Lower lobe of right lung (tissue), 2 donors: ENCODE measurements at regions not wholly inside any gene's neighbourhood (a gene's known extent, or its start where the extent isn't known, plus 50 kb on each side); places are given as distances from the start of the nearest gene placed in this dataset.

Experiments
- ATAC-seq, 2 donors: fragments of 200-7000 bp; cut with Tn5 transposase; one replicate each; pipeline ENCODE4 v1.9.1; 2020 to 2022; ENCODE audit warnings: mild to moderate bottlenecking in 2 of 2, moderate library complexity in 2 of 2
- DNase-seq: peaks from one replicate; pipeline ENCODE4 v3.0.0-alpha.2; 2020
- H3K27ac ChIP-seq: fragments of 200-600 bp; one replicate; pipeline ENCODE4 v1.8.0; 2022
- H3K27me3 ChIP-seq: fragments of 200-600 bp; one replicate; pipeline ENCODE4 v1.8.0; 2022; ENCODE audit warnings: low read depth
- H3K36me3 ChIP-seq: fragments of 200-600 bp; one replicate; pipeline ENCODE4 v1.8.0; 2022; ENCODE audit warnings: mild to moderate bottlenecking
- H3K4me1 ChIP-seq: fragments of 200-600 bp; one replicate; pipeline ENCODE4 v1.8.0; 2022
- H3K4me3 ChIP-seq: fragments of 200-600 bp; one replicate; pipeline ENCODE4 v1.8.0; 2022; ENCODE audit warnings: mild to moderate bottlenecking
- H3K9me3 ChIP-seq: fragments of 200-600 bp; one replicate; pipeline ENCODE4 v1.8.0; 2022
- intact Hi-C: fragments of 100-400 bp; cut with DNase I; formaldehyde crosslinking; loops from one replicate; pipeline ENCODE4 v1.11.0; 2022
- TF ChIP-seq, protein P1 (sequence below): fragments of 200-600 bp; IDR thresholded peaks from one replicate; pipeline ENCODE4 v1.8.0; 2022; ENCODE audit warnings: antibody characterized with exemption, mild to moderate bottlenecking
- donor health status: DM: no; HTN: yes; CAD: no; lungs with severe emphysema.

GRCh38 chr7:126185959-126186580, 1066.7 kb downstream of the GRM8 start:
- Histone ChIP-seq H3K36me3 (no peaks in the 10 kb centered on the region), H3K27ac (no peak overlapping the region), H3K27me3 (no peaks in the 10 kb centered on the region), H3K4me1 (no peaks in the 10 kb centered on the region), H3K4me3 (no peak overlapping the region), H3K9me3 (no peaks in the 10 kb centered on the region)
- ATAC-seq = peak in 1 of 2 donors; percentile 32
- TF ChIP-seq, protein P1, sequence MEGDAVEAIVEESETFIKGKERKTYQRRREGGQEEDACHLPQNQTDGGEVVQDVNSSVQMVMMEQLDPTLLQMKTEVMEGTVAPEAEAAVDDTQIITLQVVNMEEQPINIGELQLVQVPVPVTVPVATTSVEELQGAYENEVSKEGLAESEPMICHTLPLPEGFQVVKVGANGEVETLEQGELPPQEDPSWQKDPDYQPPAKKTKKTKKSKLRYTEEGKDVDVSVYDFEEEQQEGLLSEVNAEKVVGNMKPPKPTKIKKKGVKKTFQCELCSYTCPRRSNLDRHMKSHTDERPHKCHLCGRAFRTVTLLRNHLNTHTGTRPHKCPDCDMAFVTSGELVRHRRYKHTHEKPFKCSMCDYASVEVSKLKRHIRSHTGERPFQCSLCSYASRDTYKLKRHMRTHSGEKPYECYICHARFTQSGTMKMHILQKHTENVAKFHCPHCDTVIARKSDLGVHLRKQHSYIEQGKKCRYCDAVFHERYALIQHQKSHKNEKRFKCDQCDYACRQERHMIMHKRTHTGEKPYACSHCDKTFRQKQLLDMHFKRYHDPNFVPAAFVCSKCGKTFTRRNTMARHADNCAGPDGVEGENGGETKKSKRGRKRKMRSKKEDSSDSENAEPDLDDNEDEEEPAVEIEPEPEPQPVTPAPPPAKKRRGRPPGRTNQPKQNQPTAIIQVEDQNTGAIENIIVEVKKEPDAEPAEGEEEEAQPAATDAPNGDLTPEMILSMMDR = no peak
- intact Hi-C loops = no loop called here
- no peak for DNase-seq

GRCh38 chr7:126179916-126180315, 1072.8 kb downstream of the GRM8 start:
- Histone ChIP-seq H3K27ac (no peak overlapping the region), H3K4me1 (no peaks in the 10 kb centered on the region), H3K4me3 (no peak overlapping the region), H3K36me3 (no peaks in the 10 kb centered on the region), H3K9me3 (no peaks in the 10 kb centered on the region), H3K27me3 (no peaks in the 10 kb centered on the region)
- intact Hi-C loops = no loop called here
- no peak for ATAC-seq
- TF ChIP-seq, protein P1 = no peak
- DNase-seq = no peak

DNA sequence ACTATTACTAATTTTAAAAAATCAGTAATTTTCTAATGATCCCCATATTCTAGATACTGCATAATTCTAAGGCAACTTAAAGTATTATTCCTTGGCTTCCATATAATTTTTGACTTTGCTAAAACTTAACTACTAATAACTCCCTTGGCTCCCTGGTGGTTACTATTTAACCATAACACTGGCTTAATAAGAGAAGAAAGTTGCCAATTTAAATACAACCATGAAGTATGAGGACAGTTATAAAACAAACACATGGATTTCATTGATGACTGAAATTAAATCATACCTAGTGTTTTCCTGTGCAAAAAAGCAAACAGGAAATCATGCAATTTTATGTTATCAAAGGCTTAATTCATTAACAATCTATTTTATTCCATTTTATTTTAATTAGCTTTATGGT, 1073.9 kb downstream of the GRM8 start:
- no peaks in the 10 kb centered on the region for H3K36me3 ChIP-seq
- no peaks in the 10 kb centered on the region for H3K9me3 ChIP-seq
- DNase-seq (no peak), ATAC-seq (no peak)
- TF ChIP-seq, protein P1 = no peak
- H3K4me1 ChIP-seq = no peaks in the 10 kb centered on the region
- H3K4me3 ChIP-seq = no peak overlapping the region
- no peak overlapping the region for H3K27ac ChIP-seq
- no peaks in the 10 kb centered on the region for H3K27me3 ChIP-seq
- intact Hi-C loops = no loop called here

DNA sequence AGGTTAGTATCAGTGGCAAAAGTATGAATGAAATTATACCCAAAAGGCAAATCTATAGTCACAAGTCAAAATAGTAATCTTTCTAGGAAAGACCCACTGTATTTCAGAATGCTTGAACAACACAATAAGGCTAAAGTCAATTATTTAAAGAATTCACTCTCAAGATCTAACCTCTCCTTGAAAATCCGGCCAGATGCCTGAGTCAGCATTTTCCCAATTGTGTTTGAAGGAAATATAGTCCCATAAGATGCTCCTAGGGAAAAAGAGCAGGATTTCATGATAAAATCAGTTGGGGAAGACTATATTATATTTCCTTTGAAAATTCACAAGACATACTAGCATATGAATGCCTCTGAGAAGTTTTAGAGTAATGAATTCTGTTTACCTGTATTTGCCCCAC, 1075.0 kb downstream of the GRM8 start:
- H3K4me3 ChIP-seq = no peak overlapping the region
- DNase-seq (no peak), ATAC-seq (no peak)
- TF ChIP-seq, protein P1 = no peak
- intact Hi-C loops = no loop called here
- H3K27me3 ChIP-seq = no peaks in the 10 kb centered on the region
- no peaks in the 10 kb centered on the region for H3K4me1 ChIP-seq
- H3K27ac ChIP-seq = no peak overlapping the region
- no peaks in the 10 kb centered on the region for H3K9me3 ChIP-seq
- no peaks in the 10 kb centered on the region for H3K36me3 ChIP-seq

DNA sequence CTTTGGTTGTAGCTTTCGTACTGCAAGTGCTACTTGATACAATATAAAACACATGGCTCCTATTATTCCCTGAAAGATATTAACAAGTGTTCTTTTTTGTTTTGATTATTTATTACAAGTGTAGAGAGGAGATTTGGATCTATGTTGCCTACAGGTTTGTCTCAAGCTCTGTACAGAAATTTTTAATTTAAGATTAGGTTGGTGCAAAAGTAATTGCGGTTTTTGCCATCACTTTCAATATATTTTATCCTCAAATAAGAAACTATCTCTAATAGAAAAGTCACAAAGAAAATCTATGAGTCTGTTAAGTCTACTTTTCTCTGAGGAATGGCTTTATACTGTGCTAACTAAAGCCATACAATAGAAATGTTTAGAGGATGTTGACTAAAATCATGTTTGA, 1086.1 kb downstream of the GRM8 start:
- H3K27me3 ChIP-seq = no peaks in the 10 kb centered on the region
- DNase-seq = no peak
- no peak for ATAC-seq
- no peaks in the 10 kb centered on the region for H3K4me1 ChIP-seq
- TF ChIP-seq, protein P1 = no peak
- H3K9me3 ChIP-seq = no peaks in the 10 kb centered on the region
- no peak overlapping the region for H3K27ac ChIP-seq
- intact Hi-C loops = no loop called here
- H3K36me3 ChIP-seq = no peaks in the 10 kb centered on the region
- H3K4me3 ChIP-seq = no peak overlapping the region
